ENCODE measurements at regions not wholly inside any gene's neighbourhood (a gene's known extent, or its start where the extent isn't known, plus 50 kb on each side); places are given as distances from the start of the nearest gene placed in this dataset.

GRCh38 chr11:70810133-70810532 is 411.8 kb downstream of the CTTN start (continued):
- TF ChIP-seq CTCF (conservative IDR thresholded peaks at IDR 0.05; ENCODE audit: low read depth in 2 of 2) (no peak), JUNB (IDR thresholded peaks at IDR 0.05; ENCODE audit: unreplicated experiment) (no peak), ETS1 (IDR thresholded peaks at IDR 0.05) (no peak)

GRCh38 chr11:70810681-70811080 is 412.4 kb downstream of the CTTN start:
- Mint-ChIP-seq H3K27me3 (ENCODE audit: insufficient read depth, low read depth, poor library complexity) (peaks cover 23% of the 10 kb centered on the region), H3K36me3 (ENCODE audit: low read depth) (peaks cover 23% of the 10 kb centered on the region), H3K4me1 (peaks cover 4% of the 10 kb centered on the region), H3K4me3 (no peak overlapping the region), H3K27ac (no peak overlapping the region), H3K9me3 (no peaks in the 10 kb centered on the region)
- ATAC-seq (no peak), DNase-seq (ENCODE audit: low spot score) (no peak)
- Histone ChIP-seq H3K79me2 (replicated peaks; ENCODE audit: insufficient read depth) (no peaks in the 10 kb centered on the region), H3K4me1 (ENCODE audit: insufficient read depth) (no peaks in the 10 kb centered on the region), H3K9me2 (ENCODE audit: insufficient read depth) (peaks cover 9% of the 10 kb centered on the region; the same call in 1 of the 2 replicates), H3F3A (replicated peaks; ENCODE audit: low read depth) (no peaks in the 10 kb centered on the region), H3K36me3 (ENCODE audit: insufficient read depth) (no peaks in the 10 kb centered on the region), H3K4me2 (no peak overlapping the region), H4K20me1 (replicated peaks; ENCODE audit: insufficient read depth) (0 out of 2 replicates have a peak, but pooled peaks cover 4% of the 10 kb centered on the region), H3K4me3 (no peak overlapping the region), H3K27me3 (ENCODE audit: insufficient read depth) (no peaks in the 10 kb centered on the region), H2AFZ (no peak overlapping the region), H3K27ac (ENCODE audit: low read depth) (no peak overlapping the region)
- TF ChIP-seq CREB1 (CRISPR knock-in tag; IDR thresholded peaks at IDR 0.05; ENCODE audit: low read depth), result no peak
- TF ChIP-seq ZNF331 (CRISPR knock-in tag; IDR thresholded peaks at IDR 0.05; ENCODE audit: low read depth), result no peak
- TF ChIP-seq POLR2AphosphoS5 (IDR thresholded peaks at IDR 0.05; ENCODE audit: low read depth), result no peak
- no peak for TF ChIP-seq EZH2phosphoT487 (IDR thresholded peaks at IDR 0.05; ENCODE audit: unreplicated experiment)
- no peak for TF ChIP-seq CTCF (conservative IDR thresholded peaks at IDR 0.05; ENCODE audit: low read depth in 2 of 2)
- TF ChIP-seq NANOG (IDR thresholded peaks at IDR 0.05; ENCODE audit: borderline replicate concordance), result no peak
- no peak for TF ChIP-seq STAT1 (IDR thresholded peaks at IDR 0.05; ENCODE audit: unreplicated experiment)

GRCh38 chr11:70811483-70811882 is 413.2 kb downstream of the CTTN start:
- no peak overlapping the region for H3K4me2 ChIP-seq
- no peaks in the 10 kb centered on the region for H3K4me1 ChIP-seq (ENCODE audit: insufficient read depth)
- no peak overlapping the region for H3K27ac ChIP-seq (ENCODE audit: low read depth)
- no peak overlapping the region for H3K4me3 Mint-ChIP-seq
- H3K27ac Mint-ChIP-seq, result no peak overlapping the region
- DNase-seq (ENCODE audit: low spot score) (no peak), ATAC-seq (no peak)
- no peak overlapping the region for H2AFZ ChIP-seq
- peaks cover 9% of the 10 kb centered on the region; the same call in 1 of the 2 replicates for H3K9me2 ChIP-seq (ENCODE audit: insufficient read depth)
- H4K20me1 ChIP-seq (replicated peaks; ENCODE audit: insufficient read depth), result 0 out of 2 replicates have a peak, but pooled peaks cover 4% of the 10 kb centered on the region
- no peaks in the 10 kb centered on the region for H3K36me3 ChIP-seq (ENCODE audit: insufficient read depth)
- no peaks in the 10 kb centered on the region for H3K27me3 ChIP-seq (ENCODE audit: insufficient read depth)
- H3K4me1 Mint-ChIP-seq, result peaks cover 4% of the 10 kb centered on the region
- H3F3A ChIP-seq (replicated peaks; ENCODE audit: low read depth), result no peaks in the 10 kb centered on the region
- H3K4me3 ChIP-seq, result no peak overlapping the region
- H3K27me3 Mint-ChIP-seq (ENCODE audit: insufficient read depth, low read depth, poor library complexity), result peaks cover 23% of the 10 kb centered on the region
- H3K9me3 Mint-ChIP-seq, result no peaks in the 10 kb centered on the region
- no peaks in the 10 kb centered on the region for H3K79me2 ChIP-seq (replicated peaks; ENCODE audit: insufficient read depth)
- H3K36me3 Mint-ChIP-seq (ENCODE audit: low read depth), result peaks cover 16% of the 10 kb centered on the region
- TF ChIP-seq EZH2 (IDR thresholded peaks at IDR 0.05; ENCODE audit: low read depth, unreplicated experiment), result no peak

All from GM23338 (cell line).